IPS DF 4.7 (cell line): ENCODE measurements at regions not wholly inside any gene's neighbourhood (a gene's known extent, or its start where the extent isn't known, plus 50 kb on each side); places are given as distances from the start of the nearest gene placed in this dataset.

Experiments used
- DNase-seq: peaks from one replicate; pipeline ENCODE4 v3.0.0-alpha.2; 2013; ENCODE audit warnings: low spot score; ENCODE audit errors: extremely low read depth

- DNase-seq = no peak
These were observed 332.4 kb upstream of the ZP4 start for GRCh38 chr1:238223076-238223640.

- no peak for DNase-seq
These were observed 331.0 kb upstream of the ZP4 start for GRCh38 chr1:238221738-238222137.

GRCh38 chr1:238214449-238214848, 323.7 kb upstream of the ZP4 start:
- DNase-seq = no peak

- DNase-seq = no peak
These were observed 314.4 kb upstream of the ZP4 start for GRCh38 chr1:238205045-238205662.

GRCh38 chr1:238201992-238202391, 311.3 kb upstream of the ZP4 start:
- no peak for DNase-seq

GRCh38 chr1:238199325-238199724, 308.6 kb upstream of the ZP4 start:
- no peak for DNase-seq

GRCh38 chr1:238196516-238196915, 305.8 kb upstream of the ZP4 start:
- no peak for DNase-seq

- no peak for DNase-seq
These were observed 300.4 kb upstream of the ZP4 start for GRCh38 chr1:238191170-238191569.

GRCh38 chr1:238187575-238187949, 296.8 kb upstream of the ZP4 start:
- DNase-seq = no peak

- no peak for DNase-seq
These were observed 296.3 kb upstream of the ZP4 start for GRCh38 chr1:238186887-238187574.

- DNase-seq = no peak
These were observed 287.4 kb upstream of the ZP4 start for GRCh38 chr1:238177960-238178645.

- DNase-seq = no peak
These were observed 286.6 kb upstream of the ZP4 start for GRCh38 chr1:238177351-238177750.

GRCh38 chr1:238176441-238176840, 285.7 kb upstream of the ZP4 start:
- DNase-seq = no peak

GRCh38 chr1:238171985-238172384, 281.3 kb upstream of the ZP4 start:
- DNase-seq = no peak

- DNase-seq = no peak
These were observed 271.2 kb upstream of the ZP4 start for GRCh38 chr1:238161955-238162354.

GRCh38 chr1:238153939-238154338, 263.2 kb upstream of the ZP4 start:
- DNase-seq = no peak

- DNase-seq = no peak
These were observed 262.5 kb upstream of the ZP4 start for GRCh38 chr1:238153253-238153652.

- no peak for DNase-seq
These were observed 261.4 kb upstream of the ZP4 start for GRCh38 chr1:238152119-238152518.

- DNase-seq = no peak
These were observed 252.3 kb upstream of the ZP4 start for GRCh38 chr1:238143038-238143437.

GRCh38 chr1:238141353-238141752, 250.6 kb upstream of the ZP4 start:
- DNase-seq = no peak

- no peak for DNase-seq
These were observed 249.0 kb upstream of the ZP4 start for GRCh38 chr1:238139713-238140112.

GRCh38 chr1:238138059-238138626, 247.4 kb upstream of the ZP4 start:
- no peak for DNase-seq
